Muscle of arm (tissue), 1 donor: ENCODE measurements at regions not wholly inside any gene's neighbourhood (a gene's known extent, or its start where the extent isn't known, plus 50 kb on each side); places are given as distances from the start of the nearest gene placed in this dataset.

Experiments used
- DNase-seq: peaks from one replicate; pipeline ENCODE4 v3.0.0-alpha.2; 2013

DNA sequence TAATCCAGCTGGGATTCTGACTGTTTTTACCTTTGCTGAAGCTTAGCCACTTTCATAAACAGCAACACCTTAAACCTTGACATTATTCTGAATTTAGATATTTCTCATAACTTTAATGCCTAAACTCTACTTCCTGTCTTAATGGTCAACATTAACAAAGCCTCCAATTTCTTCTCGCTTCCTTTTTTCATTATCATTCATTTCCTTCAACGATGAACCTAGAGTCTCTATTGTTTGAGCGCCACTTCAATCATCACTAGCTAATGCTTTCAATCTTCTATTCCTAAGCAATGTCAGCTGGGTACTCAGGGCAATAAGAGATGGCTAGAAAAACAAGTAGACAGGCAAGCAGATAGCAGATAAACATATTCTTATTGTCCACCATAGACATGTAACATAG is 96.6 kb upstream of the TMEM196 start:
- DNase-seq, result no peak

DNA sequence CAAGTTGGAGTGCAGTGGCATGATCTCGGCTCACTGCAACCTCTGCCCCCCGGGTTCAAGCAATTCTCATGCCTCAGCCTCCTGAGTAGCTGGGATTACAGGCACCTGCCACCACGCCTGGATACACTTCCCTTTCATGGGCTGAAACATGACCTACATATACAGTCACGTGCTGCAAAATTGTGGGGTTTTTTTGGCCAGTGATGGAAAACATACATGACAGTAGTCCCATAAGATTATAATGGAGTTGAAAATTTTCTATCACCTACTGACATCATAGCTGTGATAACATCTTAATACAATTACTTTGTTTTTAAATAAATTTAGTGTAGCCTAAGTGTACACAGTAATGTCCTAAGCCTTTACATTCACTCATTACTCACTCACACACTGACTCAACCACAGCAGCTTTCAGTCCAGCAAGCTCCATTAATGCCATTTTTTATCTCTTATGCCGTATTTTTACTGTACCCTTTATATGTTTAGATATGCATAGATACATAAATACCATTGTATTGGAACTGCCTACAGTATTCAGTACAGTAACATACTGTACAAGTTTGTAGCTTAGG is 79.9 kb upstream of the TMEM196 start:
- no peak for DNase-seq

- no peak for DNase-seq
Observed at GRCh38 chr7:19852192-19852591, 78.8 kb upstream of the TMEM196 start.

GRCh38 chr7:19851504-19851903 is 78.1 kb upstream of the TMEM196 start:
- no peak for DNase-seq

- DNase-seq, result no peak
Observed at GRCh38 chr7:19834566-19834965, 61.1 kb upstream of the TMEM196 start.

GRCh38 chr7:19830604-19831003 is 57.2 kb upstream of the TMEM196 start:
- no peak for DNase-seq
